ENCODE measurements at regions not wholly inside any gene's neighbourhood (a gene's known extent, or its start where the extent isn't known, plus 50 kb on each side); places are given as distances from the start of the nearest gene placed in this dataset.

DNA sequence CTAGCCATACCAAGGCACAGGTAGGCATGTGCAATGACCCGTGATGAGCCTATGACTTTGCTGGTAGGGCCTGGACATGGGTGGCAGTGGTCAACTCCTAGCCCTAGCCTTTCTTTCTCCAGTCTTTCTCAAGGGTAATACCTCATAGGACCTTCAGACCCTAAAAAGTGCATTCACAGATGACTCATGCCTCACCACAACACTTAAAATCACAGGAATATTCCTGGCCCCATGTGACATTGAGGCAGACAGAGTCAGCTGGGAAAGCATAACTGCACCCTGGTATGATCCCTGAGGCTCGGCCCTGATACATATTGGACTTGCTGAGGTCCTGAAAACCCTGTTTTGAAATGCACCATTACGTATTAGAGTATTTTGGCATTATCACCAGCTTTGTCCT, 449.5 kb downstream of the HINT1 start (continued):
- TF ChIP-seq, protein P1, sequence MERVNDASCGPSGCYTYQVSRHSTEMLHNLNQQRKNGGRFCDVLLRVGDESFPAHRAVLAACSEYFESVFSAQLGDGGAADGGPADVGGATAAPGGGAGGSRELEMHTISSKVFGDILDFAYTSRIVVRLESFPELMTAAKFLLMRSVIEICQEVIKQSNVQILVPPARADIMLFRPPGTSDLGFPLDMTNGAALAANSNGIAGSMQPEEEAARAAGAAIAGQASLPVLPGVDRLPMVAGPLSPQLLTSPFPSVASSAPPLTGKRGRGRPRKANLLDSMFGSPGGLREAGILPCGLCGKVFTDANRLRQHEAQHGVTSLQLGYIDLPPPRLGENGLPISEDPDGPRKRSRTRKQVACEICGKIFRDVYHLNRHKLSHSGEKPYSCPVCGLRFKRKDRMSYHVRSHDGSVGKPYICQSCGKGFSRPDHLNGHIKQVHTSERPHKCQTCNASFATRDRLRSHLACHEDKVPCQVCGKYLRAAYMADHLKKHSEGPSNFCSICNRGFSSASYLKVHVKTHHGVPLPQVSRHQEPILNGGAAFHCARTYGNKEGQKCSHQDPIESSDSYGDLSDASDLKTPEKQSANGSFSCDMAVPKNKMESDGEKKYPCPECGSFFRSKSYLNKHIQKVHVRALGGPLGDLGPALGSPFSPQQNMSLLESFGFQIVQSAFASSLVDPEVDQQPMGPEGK (tag by site-specific recombination; IDR thresholded peaks at IDR 0.05), result no peak
- TF ChIP-seq, protein P2, sequence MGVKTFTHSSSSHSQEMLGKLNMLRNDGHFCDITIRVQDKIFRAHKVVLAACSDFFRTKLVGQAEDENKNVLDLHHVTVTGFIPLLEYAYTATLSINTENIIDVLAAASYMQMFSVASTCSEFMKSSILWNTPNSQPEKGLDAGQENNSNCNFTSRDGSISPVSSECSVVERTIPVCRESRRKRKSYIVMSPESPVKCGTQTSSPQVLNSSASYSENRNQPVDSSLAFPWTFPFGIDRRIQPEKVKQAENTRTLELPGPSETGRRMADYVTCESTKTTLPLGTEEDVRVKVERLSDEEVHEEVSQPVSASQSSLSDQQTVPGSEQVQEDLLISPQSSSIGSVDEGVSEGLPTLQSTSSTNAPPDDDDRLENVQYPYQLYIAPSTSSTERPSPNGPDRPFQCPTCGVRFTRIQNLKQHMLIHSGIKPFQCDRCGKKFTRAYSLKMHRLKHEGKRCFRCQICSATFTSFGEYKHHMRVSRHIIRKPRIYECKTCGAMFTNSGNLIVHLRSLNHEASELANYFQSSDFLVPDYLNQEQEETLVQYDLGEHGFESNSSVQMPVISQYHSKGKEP (tag by site-specific recombination; IDR thresholded peaks at IDR 0.05), result no peak

DNA sequence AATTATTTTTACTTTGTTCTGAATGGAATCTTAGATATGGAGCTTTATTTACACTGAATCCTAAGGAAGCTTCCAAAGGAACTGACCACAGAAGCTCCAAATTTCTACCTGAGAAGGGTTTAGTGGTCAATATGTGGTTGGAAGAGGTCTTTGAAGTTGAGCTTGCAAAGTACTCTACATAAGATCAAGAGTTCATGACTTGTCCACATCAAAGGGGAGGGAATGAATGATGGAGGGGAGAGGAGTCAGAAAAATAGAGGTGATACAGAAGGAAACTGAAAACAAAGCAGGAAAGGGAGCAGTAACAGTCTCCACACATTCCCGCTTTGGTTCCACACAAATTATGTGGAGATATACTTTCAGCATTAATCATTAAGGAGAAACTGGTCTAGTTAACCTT, 450.9 kb downstream of the HINT1 start:
- no peaks in the 10 kb centered on the region for H3K9me3 ChIP-seq (ENCODE audit: control insufficient read depth, insufficient read depth, low read depth, low read length)
- ChIA-PET CTCF (interaction anchor here (1.1 kb wide), 1 partner anchor 13 kb away, joined by 3 read pairs; no protein-coding TSS in a partner anchor), POLR2A (no interaction called here)
- H3K36me3 ChIP-seq (ENCODE audit: control insufficient read depth in 2 of 2, insufficient read depth in 1 of 2, low read length in 2 of 2), result no peaks in the 10 kb centered on the region
- no peak for TF ChIP-seq ZNF174 (tag by site-specific recombination; IDR thresholded peaks at IDR 0.05)
- TF ChIP-seq ZNF24 (tag by site-specific recombination; IDR thresholded peaks at IDR 0.05), result no peak
- TF ChIP-seq SETDB1 (IDR thresholded peaks at IDR 0.05; ENCODE audit: insufficient read length, low read length), result no peak
- no peak for TF ChIP-seq ZNF48 (tag by site-specific recombination; IDR thresholded peaks at IDR 0.05)
- no peak for TF ChIP-seq ZNF558 (tag by site-specific recombination; IDR thresholded peaks at IDR 0.05)
- H3K4me1 ChIP-seq (ENCODE audit: control insufficient read depth, insufficient read depth, low read length), result no peaks in the 10 kb centered on the region
- H3K4me3 ChIP-seq (ENCODE audit: low read depth, low read length), result no peak overlapping the region
- H3K27ac ChIP-seq (ENCODE audit: extremely low read depth, low read depth, low read length), result no peak overlapping the region

DNA sequence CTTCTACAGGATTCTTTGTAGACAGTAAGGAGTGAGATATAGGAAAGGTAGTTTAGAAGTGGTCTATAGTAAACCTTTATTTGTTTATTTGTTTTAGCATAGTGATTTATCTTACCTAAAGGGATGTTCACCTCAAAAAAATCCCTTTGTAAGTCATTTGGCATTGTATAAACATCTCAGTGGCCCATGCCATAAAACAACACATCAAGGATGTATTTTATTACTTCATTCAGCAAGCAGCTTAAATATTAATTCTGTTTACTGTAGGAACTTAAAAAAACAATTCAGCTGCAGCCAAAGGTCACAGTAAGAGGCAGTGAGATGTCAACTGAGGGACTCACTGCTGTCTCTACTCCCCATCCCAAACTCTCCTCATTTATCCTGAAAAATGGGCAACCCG, 452.7 kb downstream of the HINT1 start:
- H3K4me3 ChIP-seq (ENCODE audit: low read depth, low read length), result no peak overlapping the region
- TF ChIP-seq KLF10 (tag by site-specific recombination; IDR thresholded peaks at IDR 0.05), result no peak
- no peak for TF ChIP-seq GLI2 (tag by site-specific recombination; IDR thresholded peaks at IDR 0.05; ENCODE audit: borderline replicate concordance, low read depth)
- no peak for TF ChIP-seq ZSCAN30 (tag by site-specific recombination; IDR thresholded peaks at IDR 0.05)
- TF ChIP-seq, protein P3, sequence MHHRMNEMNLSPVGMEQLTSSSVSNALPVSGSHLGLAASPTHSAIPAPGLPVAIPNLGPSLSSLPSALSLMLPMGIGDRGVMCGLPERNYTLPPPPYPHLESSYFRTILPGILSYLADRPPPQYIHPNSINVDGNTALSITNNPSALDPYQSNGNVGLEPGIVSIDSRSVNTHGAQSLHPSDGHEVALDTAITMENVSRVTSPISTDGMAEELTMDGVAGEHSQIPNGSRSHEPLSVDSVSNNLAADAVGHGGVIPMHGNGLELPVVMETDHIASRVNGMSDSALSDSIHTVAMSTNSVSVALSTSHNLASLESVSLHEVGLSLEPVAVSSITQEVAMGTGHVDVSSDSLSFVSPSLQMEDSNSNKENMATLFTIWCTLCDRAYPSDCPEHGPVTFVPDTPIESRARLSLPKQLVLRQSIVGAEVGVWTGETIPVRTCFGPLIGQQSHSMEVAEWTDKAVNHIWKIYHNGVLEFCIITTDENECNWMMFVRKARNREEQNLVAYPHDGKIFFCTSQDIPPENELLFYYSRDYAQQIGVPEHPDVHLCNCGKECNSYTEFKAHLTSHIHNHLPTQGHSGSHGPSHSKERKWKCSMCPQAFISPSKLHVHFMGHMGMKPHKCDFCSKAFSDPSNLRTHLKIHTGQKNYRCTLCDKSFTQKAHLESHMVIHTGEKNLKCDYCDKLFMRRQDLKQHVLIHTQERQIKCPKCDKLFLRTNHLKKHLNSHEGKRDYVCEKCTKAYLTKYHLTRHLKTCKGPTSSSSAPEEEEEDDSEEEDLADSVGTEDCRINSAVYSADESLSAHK (tag by site-specific recombination; IDR thresholded peaks at IDR 0.05), result no peak
- TF ChIP-seq HOXA7 (CRISPR knock-in tag; IDR thresholded peaks at IDR 0.05; ENCODE audit: borderline replicate concordance), result no peak
- TF ChIP-seq ZNF777 (tag by site-specific recombination; IDR thresholded peaks at IDR 0.05; ENCODE audit: borderline replicate concordance), result no peak
- TF ChIP-seq BCL11B (tag by site-specific recombination; IDR thresholded peaks at IDR 0.05; ENCODE audit: low read depth), result no peak
- TF ChIP-seq ZNF830 (tag by site-specific recombination; IDR thresholded peaks at IDR 0.05; ENCODE audit: low read depth), result no peak
- TF ChIP-seq, protein P4, sequence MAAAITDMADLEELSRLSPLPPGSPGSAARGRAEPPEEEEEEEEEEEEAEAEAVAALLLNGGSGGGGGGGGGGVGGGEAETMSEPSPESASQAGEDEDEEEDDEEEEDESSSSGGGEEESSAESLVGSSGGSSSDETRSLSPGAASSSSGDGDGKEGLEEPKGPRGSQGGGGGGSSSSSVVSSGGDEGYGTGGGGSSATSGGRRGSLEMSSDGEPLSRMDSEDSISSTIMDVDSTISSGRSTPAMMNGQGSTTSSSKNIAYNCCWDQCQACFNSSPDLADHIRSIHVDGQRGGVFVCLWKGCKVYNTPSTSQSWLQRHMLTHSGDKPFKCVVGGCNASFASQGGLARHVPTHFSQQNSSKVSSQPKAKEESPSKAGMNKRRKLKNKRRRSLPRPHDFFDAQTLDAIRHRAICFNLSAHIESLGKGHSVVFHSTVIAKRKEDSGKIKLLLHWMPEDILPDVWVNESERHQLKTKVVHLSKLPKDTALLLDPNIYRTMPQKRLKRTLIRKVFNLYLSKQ (tag by site-specific recombination; IDR thresholded peaks at IDR 0.05; ENCODE audit: borderline replicate concordance), result no peak
- TF ChIP-seq, protein P5, sequence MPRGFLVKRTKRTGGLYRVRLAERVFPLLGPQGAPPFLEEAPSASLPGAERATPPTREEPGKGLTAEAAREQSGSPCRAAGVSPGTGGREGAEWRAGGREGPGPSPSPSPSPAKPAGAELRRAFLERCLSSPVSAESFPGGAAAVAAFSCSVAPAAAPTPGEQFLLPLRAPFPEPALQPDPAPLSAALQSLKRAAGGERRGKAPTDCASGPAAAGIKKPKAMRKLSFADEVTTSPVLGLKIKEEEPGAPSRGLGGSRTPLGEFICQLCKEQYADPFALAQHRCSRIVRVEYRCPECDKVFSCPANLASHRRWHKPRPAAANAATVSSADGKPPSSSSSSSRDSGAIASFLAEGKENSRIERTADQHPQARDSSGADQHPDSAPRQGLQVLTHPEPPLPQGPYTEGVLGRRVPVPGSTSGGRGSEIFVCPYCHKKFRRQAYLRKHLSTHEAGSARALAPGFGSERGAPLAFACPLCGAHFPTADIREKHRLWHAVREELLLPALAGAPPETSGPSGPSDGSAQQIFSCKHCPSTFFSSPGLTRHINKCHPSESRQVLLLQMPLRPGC (tag by site-specific recombination; IDR thresholded peaks at IDR 0.05), result no peak
- no peak for TF ChIP-seq IKZF3 (tag by site-specific recombination; IDR thresholded peaks at IDR 0.05)
- no peak for TF ChIP-seq ZNF426 (tag by site-specific recombination; IDR thresholded peaks at IDR 0.05)
- no peak for TF ChIP-seq ZNF391 (tag by site-specific recombination; IDR thresholded peaks at IDR 0.05; ENCODE audit: borderline replicate concordance, low read depth)
- TF ChIP-seq ZNF585B (tag by site-specific recombination; IDR thresholded peaks at IDR 0.05), result no peak
- TF ChIP-seq ZBTB17 (tag by site-specific recombination; IDR thresholded peaks at IDR 0.05), result no peak
- H3K36me3 ChIP-seq (ENCODE audit: control insufficient read depth in 2 of 2, insufficient read depth in 1 of 2, low read length in 2 of 2), result no peaks in the 10 kb centered on the region
- H3K9me3 ChIP-seq (ENCODE audit: control insufficient read depth, insufficient read depth, low read depth, low read length), result no peaks in the 10 kb centered on the region
- H3K27ac ChIP-seq (ENCODE audit: extremely low read depth, low read depth, low read length), result no peak overlapping the region
- CTCF ChIA-PET, result no interaction called here
- H3K4me1 ChIP-seq (ENCODE audit: control insufficient read depth, insufficient read depth, low read length), result no peaks in the 10 kb centered on the region
- POLR2A ChIA-PET, result no interaction called here
